ENCODE measurements at regions not wholly inside any gene's neighbourhood (a gene's known extent, or its start where the extent isn't known, plus 50 kb on each side); places are given as distances from the start of the nearest gene placed in this dataset.
"Not testable (repeated sequence)": the region's sequence is repeated elsewhere in the genome, so short reads cannot be mapped to it uniquely, and the experiment has no call there.

DNA sequence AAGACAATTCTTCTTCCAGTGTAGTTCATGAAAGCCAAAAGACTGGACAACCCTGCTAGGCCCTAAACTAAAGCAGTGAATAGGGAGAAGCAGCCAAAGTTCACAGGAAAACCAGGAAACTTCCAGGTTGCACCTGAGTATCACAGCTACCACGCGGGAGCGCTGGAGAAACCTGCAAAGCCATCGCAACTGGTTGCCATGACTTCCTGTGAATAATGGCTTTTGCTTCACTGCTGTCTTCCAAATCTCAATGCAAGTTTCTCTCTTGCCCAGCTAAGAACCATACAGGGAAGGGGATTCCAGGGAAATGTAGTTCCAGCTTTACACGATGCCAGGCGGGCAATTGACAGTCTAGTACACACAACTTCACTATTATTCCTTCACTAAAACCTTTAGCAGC, 114.1 kb downstream of the GXYLT1 start:
- DNase-seq, result no peak

DNA sequence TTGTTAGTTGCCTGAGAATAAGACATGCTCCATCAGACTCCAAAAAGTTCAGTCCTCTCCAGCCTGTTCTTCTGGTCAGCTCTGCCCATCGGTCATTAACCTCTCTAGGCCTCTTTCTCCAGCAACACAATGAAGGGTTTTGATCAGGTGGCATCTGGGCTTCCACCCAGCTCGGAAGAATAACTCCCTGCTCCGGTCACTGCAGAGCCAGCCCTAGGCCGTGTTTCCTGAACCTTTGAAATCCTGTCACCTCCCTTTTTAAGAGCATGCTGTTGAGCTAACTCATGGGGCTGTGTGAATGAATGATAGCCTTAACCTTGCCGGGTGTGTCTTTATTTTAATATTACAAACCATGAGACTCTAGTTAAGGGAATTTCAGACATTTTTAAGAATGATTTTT, 117.1 kb downstream of the GXYLT1 start:
- DNase-seq, result no peak

DNA sequence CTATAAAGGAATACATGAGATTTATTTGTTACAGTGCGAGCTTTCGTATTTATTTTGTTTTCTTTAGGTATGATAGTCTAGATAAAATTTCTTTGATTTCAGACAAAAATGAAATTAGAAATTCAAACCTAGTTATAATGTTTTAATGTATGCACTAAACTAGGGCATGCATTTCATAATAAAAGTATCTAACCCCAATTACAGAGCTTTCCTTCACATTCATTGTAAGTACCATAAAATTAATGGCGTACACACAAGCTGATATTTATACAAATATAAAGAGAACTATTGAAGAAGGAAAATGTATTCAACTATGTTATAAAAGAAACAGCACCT, 120.2 kb downstream of the GXYLT1 start:
- DNase-seq, result no peak

- peak; percentile 52 for DNase-seq
Observed at GRCh38 chr12:42023733-42024494, 120.8 kb downstream of the GXYLT1 start.

- DNase-seq, result not testable (repeated sequence)
Observed at GRCh38 chr12:42021937-42022336, 122.7 kb downstream of the GXYLT1 start.

DNA sequence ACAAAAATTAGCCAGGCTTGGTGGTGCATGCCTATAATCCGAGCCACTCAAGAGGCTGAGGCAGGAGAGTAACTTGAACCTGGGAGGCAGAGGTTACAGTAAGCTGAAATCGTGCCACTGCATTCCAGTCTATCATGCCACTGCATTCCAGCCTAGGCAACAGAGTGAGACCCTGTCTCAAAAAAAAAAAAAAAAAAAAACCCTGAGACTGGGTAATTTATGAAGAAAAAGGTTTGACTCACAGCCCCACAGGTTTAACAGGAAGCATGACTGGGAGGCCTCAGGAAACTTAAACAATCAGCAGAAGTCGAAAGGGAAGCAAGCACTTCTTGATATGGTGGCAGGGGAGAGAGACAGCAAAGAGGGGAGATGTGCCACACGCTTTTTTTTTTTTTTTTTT, 123.2 kb downstream of the GXYLT1 start:
- DNase-seq, result no peak

- DNase-seq, result no peak
Observed at GRCh38 chr12:42020226-42020625, 124.4 kb downstream of the GXYLT1 start.

DNA sequence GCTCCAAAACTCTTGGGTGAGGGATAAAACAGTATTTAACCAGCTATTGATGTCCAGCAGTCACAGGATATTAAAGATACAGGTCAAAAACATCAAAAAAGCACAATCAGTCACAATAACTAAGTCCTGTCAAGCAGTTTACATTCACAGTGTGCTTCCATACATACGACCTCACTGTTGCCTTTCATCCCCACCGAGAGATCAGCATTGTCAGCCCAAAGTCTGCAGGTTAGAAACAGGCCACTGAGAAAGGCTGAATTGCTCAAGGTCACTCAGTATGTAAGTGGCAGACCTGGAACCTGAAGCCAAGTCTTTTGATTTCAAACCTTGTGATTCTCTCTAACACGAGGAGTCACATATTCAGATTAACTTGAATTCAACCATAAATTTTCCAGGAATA, 124.9 kb downstream of the GXYLT1 start:
- DNase-seq, result no peak

DNA sequence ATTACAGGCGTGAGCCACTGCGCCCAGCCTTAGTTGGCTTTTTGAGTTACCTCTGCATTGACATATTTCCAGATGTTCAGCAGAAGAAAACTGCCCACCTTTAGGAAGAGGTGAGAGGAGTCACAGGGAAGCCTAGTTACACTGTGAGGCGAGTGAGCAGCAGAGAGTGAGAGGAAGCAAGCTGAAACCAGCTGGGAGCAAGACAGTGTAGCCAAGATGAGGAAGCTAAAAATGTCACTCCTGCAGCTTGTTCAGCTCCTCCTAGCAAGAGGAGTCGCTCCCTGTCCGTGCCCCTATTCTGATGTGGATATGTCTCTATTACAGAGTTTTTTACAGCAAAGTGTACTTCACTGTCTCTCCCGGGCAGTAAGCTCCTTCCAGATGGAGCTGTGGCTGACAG, 127.6 kb downstream of the GXYLT1 start:
- no peak for DNase-seq

DNA sequence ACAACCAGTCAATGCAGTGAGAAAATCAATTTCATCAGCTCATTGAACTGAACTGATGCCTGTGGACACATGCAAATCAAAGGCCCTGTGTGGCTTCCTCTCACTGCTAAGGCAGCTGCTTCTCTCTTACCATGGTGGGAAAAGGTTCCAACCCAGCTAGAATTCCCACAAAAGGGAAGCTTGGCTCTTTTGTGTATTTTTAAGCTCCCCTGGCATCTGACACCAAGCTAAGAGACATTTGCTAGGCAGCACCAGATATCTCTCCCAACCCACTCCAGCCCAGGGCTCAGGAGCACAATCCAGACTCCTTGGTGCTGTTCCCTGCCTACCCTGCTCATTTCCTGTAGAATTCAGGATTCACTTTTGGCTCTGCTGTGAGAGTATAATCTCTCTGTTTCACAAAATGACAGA, 129.6 kb downstream of the GXYLT1 start:
- DNase-seq, result no peak

GRCh38 chr12:42012501-42012900, 132.2 kb downstream of the GXYLT1 start:
- not testable (repeated sequence) for DNase-seq

- no peak for DNase-seq
Observed at GRCh38 chr12:42010715-42011114, 134.0 kb downstream of the GXYLT1 start.

DNA sequence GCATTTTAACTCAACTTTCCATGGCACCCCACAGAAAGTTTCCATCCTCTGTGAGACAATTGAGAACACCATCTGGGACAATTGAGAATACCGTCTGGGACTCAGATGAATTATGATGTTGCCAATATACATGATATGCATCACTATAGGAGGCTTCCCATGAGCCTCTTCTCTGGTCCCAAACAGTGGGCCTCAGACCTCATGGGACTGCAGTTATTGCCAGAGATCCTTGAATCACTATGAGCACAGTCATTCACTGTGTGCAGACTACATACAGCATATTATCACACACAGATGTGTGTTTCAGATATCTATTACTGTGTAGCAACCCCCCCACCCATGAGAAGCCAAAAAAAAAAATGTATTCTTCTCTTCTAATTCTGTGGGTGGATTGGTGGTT, 134.4 kb downstream of the GXYLT1 start:
- DNase-seq, result no peak

GRCh38 chr12:42008996-42009395, 135.7 kb downstream of the GXYLT1 start:
- no peak for DNase-seq

GRCh38 chr12:42003031-42003430, 141.6 kb downstream of the GXYLT1 start:
- no peak for DNase-seq

DNA sequence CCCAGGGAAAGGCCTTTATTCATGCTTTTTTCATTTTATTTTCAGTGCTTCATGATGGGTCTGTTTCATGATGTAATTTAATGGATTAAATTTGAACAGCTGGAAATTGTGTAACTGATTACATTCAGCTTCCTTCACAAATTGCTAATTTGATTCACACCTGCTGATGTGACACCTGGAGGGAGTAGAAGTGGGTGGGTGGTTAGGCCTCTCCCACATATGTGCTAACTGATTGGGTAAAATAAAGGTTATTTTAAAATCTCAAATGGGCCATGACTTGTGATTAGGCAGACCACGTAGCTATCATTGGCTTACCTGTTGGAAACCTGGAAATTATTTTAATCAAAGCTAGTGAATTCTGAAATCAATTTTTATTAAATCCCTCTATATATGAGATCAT, 142.1 kb downstream of the GXYLT1 start:
- no peak for DNase-seq

DNA sequence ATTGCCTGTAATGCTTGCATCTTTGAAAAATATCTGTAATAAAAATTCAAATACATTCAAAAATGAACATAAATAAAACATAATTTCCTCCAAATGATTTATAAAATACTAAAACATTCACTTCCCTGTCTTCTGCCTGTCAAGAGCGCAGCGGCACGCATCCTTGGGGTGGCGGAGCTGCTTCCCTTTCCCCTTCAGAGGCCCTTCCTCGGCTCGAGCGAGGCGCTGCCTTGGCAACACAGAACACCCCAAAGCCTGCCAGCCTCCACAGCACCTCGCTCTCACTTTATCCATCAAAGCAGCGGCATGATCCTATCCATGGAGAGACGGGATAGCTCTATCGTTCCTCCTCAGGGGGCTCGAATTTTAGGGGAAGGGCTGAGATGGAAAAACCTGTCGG, 146.2 kb downstream of the GXYLT1 start:
- DNase-seq, result no peak

DNA sequence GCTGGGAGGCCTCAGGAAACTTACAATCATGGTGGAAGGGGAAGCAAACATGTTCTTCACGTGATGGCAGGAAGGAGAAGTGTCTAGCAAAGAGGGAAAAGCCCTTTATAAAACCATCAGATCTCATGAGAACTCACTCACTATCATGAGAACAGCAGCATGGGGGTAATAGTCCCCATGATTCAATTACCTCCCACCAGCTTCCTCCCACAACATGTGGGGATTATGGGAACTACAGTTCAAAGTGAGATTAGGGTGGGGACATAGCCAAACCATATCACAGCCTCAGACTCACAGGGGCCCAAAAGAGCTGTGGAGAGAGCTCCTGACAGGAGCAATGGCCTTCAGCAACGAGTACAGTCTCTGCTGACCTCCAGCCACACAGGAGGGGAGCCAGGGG, 151.4 kb downstream of the GXYLT1 start:
- DNase-seq, result no peak

GRCh38 chr12:41992692-41993215, 151.9 kb downstream of the GXYLT1 start:
- DNase-seq, result no peak

DNA sequence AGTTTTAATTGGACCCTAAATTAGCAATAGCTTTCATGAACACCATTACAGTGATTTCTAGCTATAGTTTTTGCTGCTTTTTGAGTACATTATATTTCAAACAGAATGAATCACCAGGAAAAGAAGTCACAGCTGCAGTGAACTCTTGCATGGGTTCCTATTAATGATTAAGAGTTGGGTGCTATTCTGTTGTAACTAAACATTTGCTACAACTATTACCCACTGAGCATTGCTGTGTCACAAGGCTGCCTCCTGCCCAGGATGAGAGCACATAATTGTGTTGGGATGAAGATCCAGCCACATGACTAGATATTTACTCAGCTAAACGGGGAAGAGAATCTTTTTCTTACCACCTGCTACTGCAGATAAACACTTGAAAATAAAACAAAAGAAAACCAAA, 152.7 kb downstream of the GXYLT1 start:
- DNase-seq, result no peak

DNA sequence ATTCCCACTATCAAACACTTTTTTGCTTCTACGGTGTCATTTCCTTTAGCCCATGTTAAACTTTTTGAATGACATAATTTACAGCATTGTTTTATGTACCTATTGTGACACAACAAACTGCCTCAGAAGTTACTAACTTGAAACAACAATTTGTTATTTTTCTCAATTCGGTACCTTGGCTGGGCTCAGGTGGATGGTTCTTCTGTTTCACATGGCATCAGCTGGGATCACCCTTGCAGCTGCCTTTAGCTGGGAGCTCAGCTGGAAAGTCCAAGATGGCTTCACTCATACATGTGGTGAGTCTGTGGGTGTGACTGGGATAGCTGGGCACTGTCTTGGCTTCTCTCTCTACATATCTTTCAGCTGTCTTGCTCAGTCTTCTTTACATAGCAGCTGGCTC, 156.0 kb downstream of the GXYLT1 start:
- DNase-seq, result no peak

- not testable (repeated sequence) for DNase-seq
Observed at GRCh38 chr12:41986513-41986912, 158.2 kb downstream of the GXYLT1 start.

- DNase-seq, result no peak
Observed at GRCh38 chr12:41983856-41984255, 160.8 kb downstream of the GXYLT1 start.

DNA sequence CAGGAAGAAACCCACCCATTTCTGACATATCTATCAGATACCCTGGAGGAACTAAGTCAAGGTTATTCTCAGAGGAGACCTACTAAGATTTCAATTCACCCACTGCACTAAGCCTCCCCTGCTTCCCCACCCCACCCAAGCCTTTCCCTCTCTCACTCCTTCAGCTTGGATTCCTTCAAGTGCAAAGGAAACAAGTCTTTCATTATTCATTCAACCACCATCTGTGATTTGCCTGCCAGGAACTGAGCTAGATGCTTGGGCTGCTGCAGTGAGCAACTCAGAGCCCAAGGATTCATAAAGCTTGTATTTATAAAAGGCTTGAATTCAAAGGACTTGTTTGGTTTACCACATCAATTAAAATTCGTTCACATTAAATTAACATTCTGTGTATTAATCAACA, 161.3 kb downstream of the GXYLT1 start:
- DNase-seq, result no peak

- no peak for DNase-seq
Observed at GRCh38 chr12:41981758-41982157, 162.9 kb downstream of the GXYLT1 start.
